Stimulated activated CD8-positive, alpha-beta memory T cell treated with anti-CD3 and anti-CD28 coated beads, Interleukin-2, amount 100 ng/mL, for 48 hours (primary cell): ENCODE measurements at regions not wholly inside any gene's neighbourhood (a gene's known extent, or its start where the extent isn't known, plus 50 kb on each side); places are given as distances from the start of the nearest gene placed in this dataset.
"Not testable (repeated sequence)": the region's sequence is repeated elsewhere in the genome, so short reads cannot be mapped to it uniquely, and the experiment has no call there.

Experiments used
- DNase-seq, 2 donors: peaks; one replicate each; pipeline ENCODE4 v3.0.0-alpha.2; 2020; ENCODE audit warnings: low read depth in 2 of 2

GRCh38 chr9:3659647-3660046, 133.8 kb upstream of the RFX3 start:
- DNase-seq, result no peak

GRCh38 chr9:3658964-3659363, 133.2 kb upstream of the RFX3 start:
- DNase-seq, result no peak

- no peak for DNase-seq
These were observed 130.4 kb upstream of the RFX3 start for GRCh38 chr9:3656224-3656623.

- DNase-seq, result no peak
These were observed 125.3 kb upstream of the RFX3 start for GRCh38 chr9:3650994-3651622.

- no peak for DNase-seq
These were observed 123.0 kb upstream of the RFX3 start for GRCh38 chr9:3648722-3649246.

GRCh38 chr9:3648266-3648665, 122.5 kb upstream of the RFX3 start:
- no peak for DNase-seq

- DNase-seq, result no peak
These were observed 121.9 kb upstream of the RFX3 start for GRCh38 chr9:3647652-3648051.

- no peak for DNase-seq
These were observed 120.4 kb upstream of the RFX3 start for GRCh38 chr9:3646226-3646625.

- DNase-seq, result not testable (repeated sequence)
These were observed 116.3 kb upstream of the RFX3 start for GRCh38 chr9:3642075-3642474.

- DNase-seq, result no peak
These were observed 103.7 kb upstream of the RFX3 start for GRCh38 chr9:3629495-3629894.

- DNase-seq, result no peak
These were observed 102.4 kb upstream of the RFX3 start for GRCh38 chr9:3628239-3628638.

GRCh38 chr9:3608011-3608410, 82.2 kb upstream of the RFX3 start:
- DNase-seq, result no peak

- no peak for DNase-seq
These were observed 74.9 kb upstream of the RFX3 start for GRCh38 chr9:3600672-3601071.

- DNase-seq, result no peak
These were observed 72.0 kb upstream of the RFX3 start for GRCh38 chr9:3597792-3598191.

GRCh38 chr9:3586066-3586465, 60.3 kb upstream of the RFX3 start:
- no peak for DNase-seq

- no peak for DNase-seq
These were observed 59.8 kb upstream of the RFX3 start for GRCh38 chr9:3585606-3586005.

- DNase-seq, result no peak
These were observed 53.0 kb upstream of the RFX3 start for GRCh38 chr9:3578786-3579185.

- DNase-seq, result no peak
These were observed 50.5 kb upstream of the RFX3 start for GRCh38 chr9:3576328-3576727.

- DNase-seq, result no peak
These were observed 50.0 kb upstream of the RFX3 start for GRCh38 chr9:3575821-3576220.
